AG10803 (cell line): ENCODE measurements at regions not wholly inside any gene's neighbourhood (a gene's known extent, or its start where the extent isn't known, plus 50 kb on each side); places are given as distances from the start of the nearest gene placed in this dataset.

Source experiments
- DNase-seq: peaks from one replicate; pipeline ENCODE4 v3.0.0; 2010; ENCODE audit warnings: low read depth
- H3K4me3 ChIP-seq: 2 replicates; pipeline ENCODE4 v1.5.1; 2011; ENCODE audit warnings: mild to moderate bottlenecking, low read length, control low read depth
- TF ChIP-seq, protein P1 (sequence below): conservative IDR thresholded peaks from 2 replicates; pipeline ENCODE4 v1.5.1; 2011; ENCODE audit warnings: mild to moderate bottlenecking, low read length, control low read depth, inconsistent platforms

DNA sequence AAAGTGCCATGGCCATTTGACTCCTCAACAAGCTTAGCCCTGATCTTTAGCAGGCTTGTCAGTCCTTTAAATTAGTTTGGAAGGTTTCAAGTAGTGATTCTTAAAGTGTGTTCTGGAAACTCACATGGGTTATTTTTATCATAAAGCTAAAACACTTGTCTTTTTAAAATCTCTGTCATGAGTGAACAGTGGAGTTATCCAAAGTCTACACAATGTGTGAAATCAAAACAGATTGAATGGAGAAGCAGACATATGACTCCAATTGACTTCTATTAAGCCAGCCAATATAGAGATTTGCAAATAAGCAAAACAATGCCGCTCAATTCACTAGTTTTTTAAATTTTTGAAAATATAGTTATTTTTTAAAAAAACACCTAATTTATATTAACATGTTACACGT, 53.3 kb upstream of the SORCS3 start:
- TF ChIP-seq, protein P1, sequence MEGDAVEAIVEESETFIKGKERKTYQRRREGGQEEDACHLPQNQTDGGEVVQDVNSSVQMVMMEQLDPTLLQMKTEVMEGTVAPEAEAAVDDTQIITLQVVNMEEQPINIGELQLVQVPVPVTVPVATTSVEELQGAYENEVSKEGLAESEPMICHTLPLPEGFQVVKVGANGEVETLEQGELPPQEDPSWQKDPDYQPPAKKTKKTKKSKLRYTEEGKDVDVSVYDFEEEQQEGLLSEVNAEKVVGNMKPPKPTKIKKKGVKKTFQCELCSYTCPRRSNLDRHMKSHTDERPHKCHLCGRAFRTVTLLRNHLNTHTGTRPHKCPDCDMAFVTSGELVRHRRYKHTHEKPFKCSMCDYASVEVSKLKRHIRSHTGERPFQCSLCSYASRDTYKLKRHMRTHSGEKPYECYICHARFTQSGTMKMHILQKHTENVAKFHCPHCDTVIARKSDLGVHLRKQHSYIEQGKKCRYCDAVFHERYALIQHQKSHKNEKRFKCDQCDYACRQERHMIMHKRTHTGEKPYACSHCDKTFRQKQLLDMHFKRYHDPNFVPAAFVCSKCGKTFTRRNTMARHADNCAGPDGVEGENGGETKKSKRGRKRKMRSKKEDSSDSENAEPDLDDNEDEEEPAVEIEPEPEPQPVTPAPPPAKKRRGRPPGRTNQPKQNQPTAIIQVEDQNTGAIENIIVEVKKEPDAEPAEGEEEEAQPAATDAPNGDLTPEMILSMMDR, result no peak
- DNase-seq, result no peak
- no peak overlapping the region for H3K4me3 ChIP-seq

DNA sequence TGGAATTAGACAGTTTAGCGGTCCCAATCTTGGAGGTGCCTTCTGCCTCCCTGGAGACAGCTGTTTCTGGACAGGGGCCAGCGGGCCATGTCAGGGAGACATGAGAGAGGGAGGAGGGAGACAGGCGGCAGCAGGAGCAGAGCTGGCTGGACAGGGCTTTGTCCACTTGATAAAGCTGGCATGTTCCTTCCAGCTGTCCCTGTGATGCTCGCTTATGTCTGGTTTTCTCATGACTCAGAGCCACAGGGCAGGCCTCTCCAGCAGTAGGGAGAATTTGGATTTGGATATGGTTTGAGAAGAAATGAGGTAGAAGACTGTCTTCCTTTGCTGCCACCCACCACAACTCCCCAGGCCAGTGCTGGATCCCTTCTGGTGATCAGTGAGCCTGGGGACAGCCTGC, 51.7 kb upstream of the SORCS3 start:
- no peak overlapping the region for H3K4me3 ChIP-seq
- TF ChIP-seq, protein P1, result no peak
- peak; percentile 38 for DNase-seq

DNA sequence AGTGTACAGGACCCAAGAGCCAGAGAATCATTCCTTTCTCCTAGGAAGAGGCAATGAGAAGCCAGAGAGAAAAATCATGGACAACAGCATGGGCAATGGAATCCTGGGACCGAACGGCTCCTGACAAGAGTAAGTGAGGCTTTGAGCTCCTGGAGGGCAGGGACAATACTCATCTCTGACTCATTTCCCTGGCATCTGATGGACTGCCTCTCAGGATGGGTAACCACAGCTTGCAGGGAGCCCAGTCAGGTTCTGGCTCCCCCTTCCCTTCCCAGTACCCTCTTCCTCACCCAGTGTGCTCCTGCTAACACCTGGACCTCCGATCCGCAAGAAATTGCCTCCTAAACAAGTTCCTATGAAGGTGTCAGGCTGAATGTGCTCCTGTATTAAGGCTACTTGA, 51.2 kb upstream of the SORCS3 start:
- TF ChIP-seq, protein P1, result no peak
- no peak overlapping the region for H3K4me3 ChIP-seq
- peak; percentile 69 for DNase-seq
